Tibial artery (tissue), 4 donors: ENCODE measurements at regions not wholly inside any gene's neighbourhood (a gene's known extent, or its start where the extent isn't known, plus 50 kb on each side); places are given as distances from the start of the nearest gene placed in this dataset.

ENCODE experiments used
- DNase-seq, 2 donors: peaks; one replicate each; pipeline ENCODE4 v3.0.0-alpha.2; 2019
- H3K27ac ChIP-seq, 2 donors: fragments of 200-600 bp; sonication (generic) in 1 of 2; 1 replicate in 1 of 2; 2 replicates in 1 of 2; pipeline ENCODE4 v1.5.1; 2018 to 2019; ENCODE audit warnings: mild to moderate bottlenecking in 1 of 2
- H3K27me3 ChIP-seq, 2 donors: fragments of 200-600 bp; sonication (generic) in 1 of 2; one replicate each; pipeline versions ENCODE4 v1.5.1 to v1.6.0; 2016 to 2019
- H3K36me3 ChIP-seq, 3 donors: fragments of 200-600 bp; sonication (generic) in 2 of 3; one replicate each; pipeline ENCODE4 v1.5.1; 2016 to 2019; ENCODE audit warnings: mild to moderate bottlenecking in 2 of 3
- H3K4me1 ChIP-seq, 4 donors: fragments of 200-600 bp; sonication (generic) in 2 of 4; 1 replicate in 3 of 4; 2 replicates in 1 of 4; pipeline ENCODE4 v1.5.1; 2016 to 2019
- H3K4me3 ChIP-seq, 2 donors: fragments of 200-600 bp; sonication (generic) in 1 of 2; 1 replicate in 1 of 2; 2 replicates in 1 of 2; pipeline ENCODE4 v1.5.1; 2018 to 2019; ENCODE audit warnings: mild to moderate bottlenecking in 2 of 2
- H3K9me3 ChIP-seq, 3 donors: fragments of 200-600 bp; sonication (generic) in 1 of 3; one replicate each; pipeline ENCODE4 v1.5.1; 2016 to 2019
- CTCF ChIP-seq, 2 experiments: fragments of 200-600 bp in 1 of 2; fragments of 450-650 bp in 1 of 2; IDR thresholded peaks; one replicate each; pipeline ENCODE4 v1.5.1; 2017 to 2019; ENCODE audit warnings: antibody characterized with exemption in 2 of 2, mild to moderate bottlenecking in 1 of 2, moderate library complexity in 1 of 2
- intact Hi-C: fragments of 100-400 bp; cut with DNase I; formaldehyde crosslinking; loops from one replicate; pipeline ENCODE4 v1.15.0; 2023; ENCODE audit warnings: low total_unique reads

- Histone ChIP-seq H3K36me3 (no peaks in the 10 kb centered on the region), H3K27ac (no peak overlapping the region), H3K4me3 (no peak overlapping the region), H3K4me1 (peaks cover 0 to 9% (median 5%) of the 10 kb centered on the region in 4 donors), H3K27me3 (no peaks in the 10 kb centered on the region), H3K9me3 (no peaks in the 10 kb centered on the region)
- intact Hi-C loops, result no loop called here
- no peak for DNase-seq
- no peak for TF ChIP-seq CTCF (IDR thresholded peaks at IDR 0.05)
Observed at GRCh38 chr1:67632811-67633655, 52.0 kb upstream of the GADD45A start.

- no peak for DNase-seq
- intact Hi-C loops, result no loop called here
- Histone ChIP-seq H3K27ac (no peak overlapping the region), H3K27me3 (no peaks in the 10 kb centered on the region), H3K4me1 (peaks cover 0 to 5% (median under 1%) of the 10 kb centered on the region in 4 donors), H3K36me3 (no peaks in the 10 kb centered on the region), H3K4me3 (no peak overlapping the region), H3K9me3 (no peaks in the 10 kb centered on the region)
- no peak for TF ChIP-seq CTCF (IDR thresholded peaks at IDR 0.05)
Observed at GRCh38 chr1:67634396-67634935, 50.5 kb upstream of the GADD45A start.

- H3K9me3 ChIP-seq, result no peaks in the 10 kb centered on the region
- DNase-seq, result no peak
- TF ChIP-seq CTCF (IDR thresholded peaks at IDR 0.05), result no peak
- H3K4me1 ChIP-seq, result no peaks in the 10 kb centered on the region
- no peak overlapping the region for H3K4me3 ChIP-seq
- H3K36me3 ChIP-seq, result no peaks in the 10 kb centered on the region
- no peak overlapping the region for H3K27ac ChIP-seq
- no peaks in the 10 kb centered on the region for H3K27me3 ChIP-seq
- intact Hi-C loops, result no loop called here
Observed at GRCh38 chr1:67635055-67635809, 49.8 kb upstream of the GADD45A start.
